Neural crest cell (in vitro differentiated cells): ENCODE measurements at regions not wholly inside any gene's neighbourhood (a gene's known extent, or its start where the extent isn't known, plus 50 kb on each side); places are given as distances from the start of the nearest gene placed in this dataset.

Experiments used
- DNase-seq: peaks from one replicate; pipeline ENCODE4 v3.0.0; 2021; ENCODE audit warnings: low read depth, mixed read lengths, low spot score
- H3K27ac Mint-ChIP-seq: one replicate; pipeline ENCODE4 v1.8.0; 2021; ENCODE audit warnings: mild to moderate bottlenecking, mixed read lengths; ENCODE audit not compliant: unreplicated experiment
- H3K27me3 Mint-ChIP-seq: 2 replicates; pipeline ENCODE4 v1.8.0; 2021; ENCODE audit warnings: low read depth, mild to moderate bottlenecking, mixed read lengths
- H3K36me3 Mint-ChIP-seq: 2 replicates; pipeline ENCODE4 v1.8.0; 2021; ENCODE audit warnings: low read depth, mild to moderate bottlenecking, mixed read lengths
- H3K4me1 Mint-ChIP-seq: 2 replicates; pipeline ENCODE4 v1.8.0; 2021; ENCODE audit warnings: mixed read lengths
- H3K4me3 Mint-ChIP-seq: one replicate; pipeline ENCODE4 v1.8.0; 2021; ENCODE audit warnings: mild to moderate bottlenecking, mixed read lengths
- H3K9me3 Mint-ChIP-seq: 2 replicates; pipeline ENCODE4 v1.8.0; 2021; ENCODE audit warnings: mixed read lengths
- TF ChIP-seq, protein P1 (sequence below): fragments of 200-600 bp; sonication (generic); conservative IDR thresholded peaks from 2 replicates; pipeline ENCODE4 v1.5.0; 2021; ENCODE audit warnings: antibody characterized with exemption, mild to moderate bottlenecking

DNA sequence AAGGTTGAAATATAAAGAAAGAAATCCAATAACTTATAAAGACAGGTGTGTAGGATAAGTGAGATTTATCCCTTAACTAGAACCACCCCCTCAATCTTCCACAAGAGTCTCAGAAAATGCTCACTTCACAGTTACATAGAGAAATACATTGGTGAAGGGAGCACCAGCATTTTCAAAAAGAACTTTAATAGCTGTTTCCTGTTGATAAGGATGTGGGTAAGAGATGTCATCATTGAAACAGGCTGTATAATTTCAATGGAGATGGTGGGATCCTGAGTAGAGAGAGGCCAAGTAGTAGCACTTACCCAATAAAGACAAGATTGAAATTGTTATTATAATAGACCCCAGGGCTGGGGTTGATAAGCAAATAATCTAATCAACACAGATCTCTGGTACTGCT, 162.2 kb upstream of the TACR1 start:
- TF ChIP-seq, protein P1, sequence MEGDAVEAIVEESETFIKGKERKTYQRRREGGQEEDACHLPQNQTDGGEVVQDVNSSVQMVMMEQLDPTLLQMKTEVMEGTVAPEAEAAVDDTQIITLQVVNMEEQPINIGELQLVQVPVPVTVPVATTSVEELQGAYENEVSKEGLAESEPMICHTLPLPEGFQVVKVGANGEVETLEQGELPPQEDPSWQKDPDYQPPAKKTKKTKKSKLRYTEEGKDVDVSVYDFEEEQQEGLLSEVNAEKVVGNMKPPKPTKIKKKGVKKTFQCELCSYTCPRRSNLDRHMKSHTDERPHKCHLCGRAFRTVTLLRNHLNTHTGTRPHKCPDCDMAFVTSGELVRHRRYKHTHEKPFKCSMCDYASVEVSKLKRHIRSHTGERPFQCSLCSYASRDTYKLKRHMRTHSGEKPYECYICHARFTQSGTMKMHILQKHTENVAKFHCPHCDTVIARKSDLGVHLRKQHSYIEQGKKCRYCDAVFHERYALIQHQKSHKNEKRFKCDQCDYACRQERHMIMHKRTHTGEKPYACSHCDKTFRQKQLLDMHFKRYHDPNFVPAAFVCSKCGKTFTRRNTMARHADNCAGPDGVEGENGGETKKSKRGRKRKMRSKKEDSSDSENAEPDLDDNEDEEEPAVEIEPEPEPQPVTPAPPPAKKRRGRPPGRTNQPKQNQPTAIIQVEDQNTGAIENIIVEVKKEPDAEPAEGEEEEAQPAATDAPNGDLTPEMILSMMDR: no peak
- peaks cover 10% of the 10 kb centered on the region for H3K9me3 Mint-ChIP-seq
- peaks cover 4% of the 10 kb centered on the region for H3K27me3 Mint-ChIP-seq
- no peak for DNase-seq
- H3K27ac Mint-ChIP-seq: no peak overlapping the region
- H3K4me3 Mint-ChIP-seq: no peak overlapping the region
- H3K36me3 Mint-ChIP-seq: no peaks in the 10 kb centered on the region
- no peaks in the 10 kb centered on the region for H3K4me1 Mint-ChIP-seq

DNA sequence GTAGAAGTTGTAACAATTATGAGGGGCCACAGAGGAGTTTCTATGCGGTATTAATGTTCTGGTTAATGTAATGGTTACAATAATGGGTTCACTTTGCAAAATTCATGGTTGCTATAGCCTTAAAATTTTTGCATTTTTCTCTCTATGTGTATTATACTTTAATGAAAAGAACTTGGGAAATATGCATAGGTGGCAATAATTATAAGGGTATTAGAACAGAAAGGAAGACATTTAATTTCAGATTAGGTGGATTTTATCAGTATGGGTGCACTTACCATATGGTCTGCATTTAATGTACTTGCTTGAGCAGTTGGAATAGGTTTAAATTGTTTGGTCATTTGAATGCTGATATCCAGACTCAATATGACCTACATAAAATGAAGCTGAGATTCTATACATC, 161.6 kb upstream of the TACR1 start:
- H3K4me3 Mint-ChIP-seq: no peak overlapping the region
- H3K27ac Mint-ChIP-seq: no peak overlapping the region
- H3K36me3 Mint-ChIP-seq: no peaks in the 10 kb centered on the region
- peaks cover 4% of the 10 kb centered on the region for H3K27me3 Mint-ChIP-seq
- TF ChIP-seq, protein P1: no peak
- H3K4me1 Mint-ChIP-seq: no peaks in the 10 kb centered on the region
- no peak for DNase-seq
- peaks cover 8% of the 10 kb centered on the region for H3K9me3 Mint-ChIP-seq

DNA sequence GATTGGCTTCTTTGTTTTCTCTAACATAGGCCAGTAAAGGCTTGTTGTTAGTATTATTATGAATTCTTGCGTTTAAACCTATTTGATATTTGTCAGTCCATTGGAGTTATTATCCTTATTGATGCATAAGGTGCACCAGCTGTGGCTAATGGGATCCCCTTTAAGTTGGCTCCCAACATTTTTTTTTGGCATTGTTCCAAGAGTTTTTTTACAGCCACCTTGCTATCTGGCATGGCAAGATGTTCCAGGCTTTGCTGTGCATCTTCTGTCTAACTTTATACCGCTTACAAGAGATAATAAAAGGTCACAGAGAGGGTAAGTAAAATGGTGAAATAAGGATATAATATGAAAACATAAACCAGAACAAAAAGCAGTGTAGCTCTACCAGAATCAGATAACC, 157.5 kb upstream of the TACR1 start:
- Mint-ChIP-seq H3K4me1 (no peaks in the 10 kb centered on the region), H3K9me3 (peaks cover 6% of the 10 kb centered on the region), H3K4me3 (no peak overlapping the region), H3K27me3 (no peaks in the 10 kb centered on the region), H3K27ac (no peak overlapping the region), H3K36me3 (no peaks in the 10 kb centered on the region)
- no peak for DNase-seq
- TF ChIP-seq, protein P1: no peak

DNA sequence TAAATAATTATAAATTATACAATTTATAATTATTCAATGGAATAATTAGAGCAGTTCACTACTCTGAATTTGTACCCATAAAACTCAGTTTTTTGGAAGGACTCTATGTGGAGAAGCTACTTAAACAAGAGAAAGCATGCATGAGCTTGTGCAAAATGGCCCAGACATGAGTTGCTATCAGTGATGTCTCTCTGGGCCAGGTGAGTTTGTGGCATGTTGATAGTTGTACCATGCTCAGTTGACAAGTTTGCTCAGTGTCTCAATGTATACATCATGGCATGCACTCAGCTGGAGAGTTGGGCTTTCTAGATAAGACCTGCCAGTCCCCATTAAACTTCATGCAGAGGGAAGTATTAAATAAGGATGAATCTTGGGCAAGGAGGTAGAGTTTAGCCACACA, 153.8 kb upstream of the TACR1 start:
- H3K9me3 Mint-ChIP-seq: peaks cover 6% of the 10 kb centered on the region
- no peaks in the 10 kb centered on the region for H3K36me3 Mint-ChIP-seq
- no peak overlapping the region for H3K4me3 Mint-ChIP-seq
- no peak overlapping the region for H3K27ac Mint-ChIP-seq
- TF ChIP-seq, protein P1: no peak
- H3K27me3 Mint-ChIP-seq: peaks cover 3% of the 10 kb centered on the region
- DNase-seq: no peak
- no peaks in the 10 kb centered on the region for H3K4me1 Mint-ChIP-seq

DNA sequence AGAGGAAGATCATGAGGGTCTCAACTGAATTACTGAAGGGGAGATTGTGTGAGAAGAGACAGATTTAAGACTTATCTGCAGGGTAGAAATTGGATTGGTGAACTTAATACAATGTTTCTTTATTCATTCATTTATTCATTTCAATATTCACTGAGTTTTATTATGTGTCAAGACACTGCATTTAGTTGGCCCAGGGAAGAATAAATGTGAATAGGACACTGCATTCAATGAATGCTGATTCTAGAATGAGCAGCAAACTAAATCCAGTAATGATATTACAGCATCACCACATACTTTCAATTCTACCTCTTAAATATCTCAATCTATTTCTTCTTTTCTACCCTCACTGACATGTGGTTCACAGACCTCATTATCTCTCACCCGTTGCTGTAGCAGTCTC, 149.0 kb upstream of the TACR1 start:
- H3K4me3 Mint-ChIP-seq: no peak overlapping the region
- H3K4me1 Mint-ChIP-seq: peaks cover 11% of the 10 kb centered on the region
- peaks cover 3% of the 10 kb centered on the region for H3K27me3 Mint-ChIP-seq
- no peaks in the 10 kb centered on the region for H3K36me3 Mint-ChIP-seq
- H3K9me3 Mint-ChIP-seq: peaks cover 6% of the 10 kb centered on the region
- no peak overlapping the region for H3K27ac Mint-ChIP-seq
- TF ChIP-seq, protein P1: no peak
- no peak for DNase-seq

DNA sequence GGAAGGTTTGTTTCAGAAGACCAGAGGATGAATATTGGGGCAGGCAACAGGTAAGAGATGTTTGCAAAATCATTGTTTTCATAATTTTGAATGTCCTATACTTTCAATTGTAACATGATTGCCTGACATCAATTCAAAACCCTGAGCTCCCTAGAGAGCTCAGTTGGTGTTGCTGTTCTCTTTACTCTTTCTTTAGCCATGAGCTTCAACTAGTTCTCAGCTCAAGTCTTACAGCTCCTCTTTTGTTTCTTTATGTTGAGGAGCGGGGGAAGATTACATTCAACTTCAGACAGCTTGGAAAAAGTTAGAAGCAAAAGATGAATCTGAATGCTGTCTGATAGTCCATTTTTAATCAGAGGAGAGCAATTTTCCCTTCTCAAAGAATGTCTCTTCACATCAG, 144.8 kb upstream of the TACR1 start:
- Mint-ChIP-seq H3K9me3 (no peaks in the 10 kb centered on the region), H3K27ac (no peak overlapping the region), H3K4me1 (peaks cover 15% of the 10 kb centered on the region), H3K27me3 (no peaks in the 10 kb centered on the region), H3K4me3 (no peak overlapping the region), H3K36me3 (no peaks in the 10 kb centered on the region)
- TF ChIP-seq, protein P1: no peak
- no peak for DNase-seq
